Type B pancreatic cell (in vitro differentiated cells): ENCODE measurements at regions not wholly inside any gene's neighbourhood (a gene's known extent, or its start where the extent isn't known, plus 50 kb on each side); places are given as distances from the start of the nearest gene placed in this dataset.
"Not testable (repeated sequence)": the region's sequence is repeated elsewhere in the genome, so short reads cannot be mapped to it uniquely, and the experiment has no call there.

Experiments used
- DNase-seq: peaks from one replicate; pipeline ENCODE4 v3.0.0; 2021; ENCODE audit warnings: mixed read lengths; ENCODE audit not compliant: unreplicated experiment; ENCODE audit errors: extremely low spot score
- H3K27ac Mint-ChIP-seq: 2 replicates; pipeline ENCODE4 v1.8.0; 2021; ENCODE audit warnings: mild to moderate bottlenecking, mixed read lengths
- H3K27me3 Mint-ChIP-seq: 2 replicates; pipeline ENCODE4 v1.8.0; 2021; ENCODE audit warnings: mixed read lengths
- H3K36me3 Mint-ChIP-seq: 2 replicates; pipeline ENCODE4 v1.8.0; 2021; ENCODE audit warnings: mixed read lengths
- H3K4me1 Mint-ChIP-seq: one replicate; pipeline ENCODE4 v1.8.0; 2021; ENCODE audit warnings: mixed read lengths; ENCODE audit not compliant: unreplicated experiment
- H3K4me3 Mint-ChIP-seq: 2 replicates; pipeline ENCODE4 v1.8.0; 2021; ENCODE audit warnings: mild to moderate bottlenecking, mixed read lengths
- H3K9me3 Mint-ChIP-seq: 2 replicates; pipeline ENCODE4 v1.8.0; 2021; ENCODE audit warnings: mixed read lengths
- TF ChIP-seq, protein P1 (sequence below): fragments of 200-600 bp; sonication (generic); conservative IDR thresholded peaks from 2 replicates; pipeline ENCODE4 v1.5.0; 2021; ENCODE audit warnings: antibody characterized with exemption, mild to moderate bottlenecking

DNA sequence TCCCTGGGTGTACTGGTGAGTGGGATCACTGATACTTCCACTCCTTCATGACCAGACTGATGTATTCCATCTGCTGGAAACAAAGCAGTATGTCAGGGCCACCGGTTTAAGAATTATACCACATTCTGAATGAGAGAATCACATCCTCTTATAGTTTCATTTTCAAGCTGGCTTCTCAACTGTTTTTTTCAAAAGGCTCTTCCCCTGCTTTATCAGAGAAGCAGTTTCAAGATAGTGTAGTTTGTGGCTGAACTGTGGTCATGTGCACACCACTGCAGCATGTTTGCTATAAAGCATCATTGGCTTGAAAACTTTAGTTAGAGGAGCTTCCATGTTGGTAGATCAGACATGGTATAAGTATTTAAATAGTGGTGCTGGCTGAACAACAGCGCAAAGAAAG is 450.5 kb upstream of the CDH10 start:
- Mint-ChIP-seq H3K9me3 (no peaks in the 10 kb centered on the region), H3K36me3 (no peaks in the 10 kb centered on the region), H3K4me3 (no peak overlapping the region), H3K27me3 (no peaks in the 10 kb centered on the region), H3K4me1 (no peaks in the 10 kb centered on the region), H3K27ac (no peak overlapping the region)
- TF ChIP-seq, protein P1, sequence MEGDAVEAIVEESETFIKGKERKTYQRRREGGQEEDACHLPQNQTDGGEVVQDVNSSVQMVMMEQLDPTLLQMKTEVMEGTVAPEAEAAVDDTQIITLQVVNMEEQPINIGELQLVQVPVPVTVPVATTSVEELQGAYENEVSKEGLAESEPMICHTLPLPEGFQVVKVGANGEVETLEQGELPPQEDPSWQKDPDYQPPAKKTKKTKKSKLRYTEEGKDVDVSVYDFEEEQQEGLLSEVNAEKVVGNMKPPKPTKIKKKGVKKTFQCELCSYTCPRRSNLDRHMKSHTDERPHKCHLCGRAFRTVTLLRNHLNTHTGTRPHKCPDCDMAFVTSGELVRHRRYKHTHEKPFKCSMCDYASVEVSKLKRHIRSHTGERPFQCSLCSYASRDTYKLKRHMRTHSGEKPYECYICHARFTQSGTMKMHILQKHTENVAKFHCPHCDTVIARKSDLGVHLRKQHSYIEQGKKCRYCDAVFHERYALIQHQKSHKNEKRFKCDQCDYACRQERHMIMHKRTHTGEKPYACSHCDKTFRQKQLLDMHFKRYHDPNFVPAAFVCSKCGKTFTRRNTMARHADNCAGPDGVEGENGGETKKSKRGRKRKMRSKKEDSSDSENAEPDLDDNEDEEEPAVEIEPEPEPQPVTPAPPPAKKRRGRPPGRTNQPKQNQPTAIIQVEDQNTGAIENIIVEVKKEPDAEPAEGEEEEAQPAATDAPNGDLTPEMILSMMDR, result no peak
- no peak for DNase-seq

DNA sequence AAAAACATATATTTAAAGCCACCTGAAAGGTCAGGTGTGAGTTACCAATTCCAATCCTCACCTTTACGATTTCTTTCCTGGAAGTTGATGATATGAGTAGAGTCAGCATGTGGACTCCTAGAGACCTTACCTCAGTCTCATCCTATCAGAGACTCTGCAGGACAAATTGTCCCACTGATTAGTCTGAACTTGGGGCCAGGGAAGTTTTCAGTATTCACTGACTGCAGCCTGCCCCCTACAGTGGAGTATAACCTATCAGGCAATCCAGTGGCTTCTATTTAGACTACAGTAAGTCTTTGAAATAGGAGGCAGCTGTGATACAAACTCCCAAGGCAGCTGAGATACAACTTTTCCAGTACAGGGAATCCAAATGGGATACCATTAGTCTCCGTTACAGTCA is 449.4 kb upstream of the CDH10 start:
- H3K4me3 Mint-ChIP-seq, result no peak overlapping the region
- TF ChIP-seq, protein P1, result no peak
- no peak overlapping the region for H3K27ac Mint-ChIP-seq
- H3K36me3 Mint-ChIP-seq, result no peaks in the 10 kb centered on the region
- H3K9me3 Mint-ChIP-seq, result no peaks in the 10 kb centered on the region
- DNase-seq, result no peak
- no peaks in the 10 kb centered on the region for H3K4me1 Mint-ChIP-seq
- no peaks in the 10 kb centered on the region for H3K27me3 Mint-ChIP-seq

DNA sequence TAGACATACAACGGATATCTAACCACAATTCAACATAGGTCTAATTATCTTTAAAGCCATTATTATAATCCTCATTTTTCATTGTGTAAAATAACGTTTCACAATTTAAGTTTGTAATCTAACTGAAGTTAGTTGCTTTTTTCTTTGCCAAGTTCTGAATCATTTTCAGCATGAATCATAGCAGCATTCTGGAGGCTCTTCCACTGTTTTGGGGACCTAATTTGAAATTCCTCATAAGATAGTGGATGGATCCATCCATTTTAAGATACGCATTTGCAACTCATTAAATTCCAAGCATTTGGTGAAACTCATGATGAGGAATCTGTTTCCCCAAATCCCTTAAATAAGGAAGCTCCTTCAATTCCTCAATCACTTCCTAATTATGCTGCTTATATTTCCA is 447.1 kb upstream of the CDH10 start:
- Mint-ChIP-seq H3K27ac (no peak overlapping the region), H3K36me3 (no peaks in the 10 kb centered on the region), H3K9me3 (no peaks in the 10 kb centered on the region), H3K4me1 (no peaks in the 10 kb centered on the region), H3K27me3 (no peaks in the 10 kb centered on the region), H3K4me3 (no peak overlapping the region)
- TF ChIP-seq, protein P1, result no peak
- no peak for DNase-seq

DNA sequence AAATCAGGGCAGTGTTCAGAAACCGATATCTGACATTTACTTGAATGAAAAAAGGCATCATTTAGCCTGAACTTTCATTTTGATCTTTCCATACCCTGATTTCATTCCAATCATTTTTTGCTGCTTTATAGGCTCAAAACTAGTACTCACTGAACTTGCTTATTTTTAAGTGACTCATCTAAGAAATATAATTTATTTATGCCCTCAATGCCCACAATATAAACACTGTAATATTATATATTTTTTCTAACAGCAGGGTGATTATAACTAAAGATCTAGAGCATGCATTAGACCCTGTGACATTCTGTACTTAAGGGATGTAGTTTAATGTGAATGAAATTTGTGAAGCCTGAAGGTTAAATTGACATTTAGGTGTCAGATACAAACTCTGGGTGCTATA is 446.1 kb upstream of the CDH10 start:
- no peaks in the 10 kb centered on the region for H3K36me3 Mint-ChIP-seq
- H3K9me3 Mint-ChIP-seq, result no peaks in the 10 kb centered on the region
- H3K27ac Mint-ChIP-seq, result no peak overlapping the region
- H3K4me3 Mint-ChIP-seq, result no peak overlapping the region
- no peak for DNase-seq
- no peaks in the 10 kb centered on the region for H3K27me3 Mint-ChIP-seq
- no peaks in the 10 kb centered on the region for H3K4me1 Mint-ChIP-seq
- TF ChIP-seq, protein P1, result no peak

DNA sequence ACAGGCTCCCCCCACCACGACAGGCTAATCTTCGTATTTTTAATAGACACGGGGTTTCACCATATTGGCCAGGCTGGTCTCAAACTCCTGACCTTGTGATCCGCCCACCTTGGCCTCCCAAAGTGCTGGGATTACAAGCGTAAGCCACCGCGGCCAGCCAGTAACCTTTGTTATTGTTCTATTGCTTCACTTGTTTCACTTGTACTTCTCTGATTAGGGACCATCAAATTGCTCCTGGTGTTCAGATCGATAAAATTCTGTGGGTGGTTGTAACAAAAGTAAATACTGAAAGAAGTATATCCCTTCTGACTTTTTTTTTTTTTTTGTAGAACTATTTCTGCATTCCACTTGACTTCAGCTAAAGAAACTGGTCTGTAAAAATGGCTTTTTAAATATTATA is 445.5 kb upstream of the CDH10 start:
- Mint-ChIP-seq H3K4me3 (no peak overlapping the region), H3K27me3 (no peaks in the 10 kb centered on the region), H3K36me3 (no peaks in the 10 kb centered on the region), H3K27ac (no peak overlapping the region), H3K4me1 (no peaks in the 10 kb centered on the region), H3K9me3 (no peaks in the 10 kb centered on the region)
- TF ChIP-seq, protein P1, result no peak
- DNase-seq, result no peak

DNA sequence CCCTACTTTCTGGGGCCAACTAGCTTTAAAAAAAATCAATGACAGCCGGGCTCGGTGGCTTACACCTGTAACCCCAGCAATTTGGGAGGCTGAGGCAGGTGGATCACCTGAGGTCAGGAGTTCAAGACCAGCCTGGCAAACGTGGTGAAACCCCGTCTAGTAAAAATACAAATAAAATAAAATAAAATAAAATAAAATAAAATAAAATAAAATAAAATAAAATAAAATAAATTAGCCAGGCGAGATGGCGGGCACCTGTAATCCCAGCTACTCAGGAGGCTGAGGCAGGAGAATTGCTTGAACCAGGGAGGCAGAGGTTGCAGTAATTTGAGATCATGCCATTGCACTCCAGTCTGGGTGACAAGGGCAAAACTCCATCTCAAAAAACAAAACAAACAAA is 443.9 kb upstream of the CDH10 start:
- not testable (repeated sequence) for H3K9me3 Mint-ChIP-seq, H3K36me3 Mint-ChIP-seq, DNase-seq, H3K27me3 Mint-ChIP-seq, H3K4me1 Mint-ChIP-seq, H3K4me3 Mint-ChIP-seq, H3K27ac Mint-ChIP-seq

DNA sequence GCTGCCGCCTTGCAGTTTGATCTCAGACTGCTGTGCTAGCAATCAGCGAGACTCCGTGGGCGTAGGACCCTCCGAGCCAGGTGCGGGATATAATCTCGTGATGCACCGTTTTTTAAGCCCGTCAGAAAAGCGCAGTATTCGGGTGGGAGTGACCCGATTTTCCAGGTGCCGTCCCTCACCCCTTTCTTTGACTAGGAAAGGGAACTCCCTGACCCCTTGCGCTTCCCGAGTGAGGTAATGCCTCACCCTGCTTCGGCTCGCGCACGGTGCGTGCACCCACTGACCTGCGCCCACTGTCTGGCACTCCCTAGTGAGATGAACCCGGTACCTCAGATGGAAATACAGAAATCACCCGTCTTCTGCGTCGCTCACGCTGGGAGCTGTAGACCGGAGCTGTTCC is 438.5 kb upstream of the CDH10 start:
- not testable (repeated sequence) for H3K4me1 Mint-ChIP-seq, H3K27me3 Mint-ChIP-seq, H3K36me3 Mint-ChIP-seq, H3K9me3 Mint-ChIP-seq, DNase-seq, H3K4me3 Mint-ChIP-seq, H3K27ac Mint-ChIP-seq
